Ishikawa (cell line): ENCODE measurements at regions not wholly inside any gene's neighbourhood (a gene's known extent, or its start where the extent isn't known, plus 50 kb on each side); places are given as distances from the start of the nearest gene placed in this dataset.

Experiments
- EGR1 ChIP-seq: IDR thresholded peaks from 2 replicates; pipeline ENCODE4 v1.6.1; 2012
- NFIC ChIP-seq: IDR thresholded peaks from 2 replicates; pipeline ENCODE4 v1.6.1; 2012
- RAD21 ChIP-seq: IDR thresholded peaks from 2 replicates; pipeline ENCODE4 v1.6.1; 2012; ENCODE audit warnings: low read depth
- TAF1 ChIP-seq: IDR thresholded peaks from 2 replicates; pipeline ENCODE4 v1.6.1; 2012; ENCODE audit warnings: low read depth, mild to moderate bottlenecking
- YY1 ChIP-seq: IDR thresholded peaks from 2 replicates; pipeline ENCODE4 v1.6.1; 2012; ENCODE audit warnings: low read depth

GRCh38 chr20:60272790-60273189 is 314.6 kb downstream of the CDH26 start:
- no peak for TF ChIP-seq EGR1
- TF ChIP-seq NFIC, result no peak
- no peak for TF ChIP-seq RAD21
- TF ChIP-seq TAF1, result no peak
- TF ChIP-seq YY1, result no peak
